ENCODE measurements at regions not wholly inside any gene's neighbourhood (a gene's known extent, or its start where the extent isn't known, plus 50 kb on each side); places are given as distances from the start of the nearest gene placed in this dataset.

- Histone ChIP-seq H3K27me3 (ENCODE audit: control insufficient read depth, insufficient read depth, low read length) (no peaks in the 10 kb centered on the region), H3K4me1 (ENCODE audit: control insufficient read depth, insufficient read depth, low read length) (no peaks in the 10 kb centered on the region), H3K36me3 (ENCODE audit: control insufficient read depth, insufficient read depth, low read length) (no peaks in the 10 kb centered on the region), H3K9ac (ENCODE audit: low read depth, low read length) (no peak overlapping the region), H3K9me3 (ENCODE audit: control insufficient read depth, insufficient read depth, low read length) (no peaks in the 10 kb centered on the region), H3K4me3 (ENCODE audit: low read depth, low read length) (no peak overlapping the region)
Observed at GRCh38 chrX:94041881-94042280, 367.9 kb downstream of the FAM133A start.

- no peaks in the 10 kb centered on the region for H3K9me3 ChIP-seq (ENCODE audit: control insufficient read depth, insufficient read depth, low read length)
- no peaks in the 10 kb centered on the region for H3K27me3 ChIP-seq (ENCODE audit: control insufficient read depth, insufficient read depth, low read length)
- no peaks in the 10 kb centered on the region for H3K36me3 ChIP-seq (ENCODE audit: control insufficient read depth, insufficient read depth, low read length)
- H3K4me1 ChIP-seq (ENCODE audit: control insufficient read depth, insufficient read depth, low read length) = peaks cover 16% of the 10 kb centered on the region
- H3K4me3 ChIP-seq (ENCODE audit: low read depth, low read length) = no peak overlapping the region
- H3K9ac ChIP-seq (ENCODE audit: low read depth, low read length) = no peak overlapping the region
Observed at GRCh38 chrX:94045724-94046123, 371.7 kb downstream of the FAM133A start.

GRCh38 chrX:94051926-94052325 is 377.9 kb downstream of the FAM133A start:
- Histone ChIP-seq H3K36me3 (ENCODE audit: control insufficient read depth, insufficient read depth, low read length) (no peaks in the 10 kb centered on the region), H3K9ac (ENCODE audit: low read depth, low read length) (no peak overlapping the region), H3K27me3 (ENCODE audit: control insufficient read depth, insufficient read depth, low read length) (no peaks in the 10 kb centered on the region), H3K4me3 (ENCODE audit: low read depth, low read length) (no peak overlapping the region), H3K4me1 (ENCODE audit: control insufficient read depth, insufficient read depth, low read length) (peaks cover 30% of the 10 kb centered on the region), H3K9me3 (ENCODE audit: control insufficient read depth, insufficient read depth, low read length) (no peaks in the 10 kb centered on the region)

- H3K9me3 ChIP-seq (ENCODE audit: control insufficient read depth, insufficient read depth, low read length) = no peaks in the 10 kb centered on the region
- H3K9ac ChIP-seq (ENCODE audit: low read depth, low read length) = no peak overlapping the region
- no peaks in the 10 kb centered on the region for H3K27me3 ChIP-seq (ENCODE audit: control insufficient read depth, insufficient read depth, low read length)
- H3K4me3 ChIP-seq (ENCODE audit: low read depth, low read length) = no peak overlapping the region
- H3K36me3 ChIP-seq (ENCODE audit: control insufficient read depth, insufficient read depth, low read length) = no peaks in the 10 kb centered on the region
- peaks cover 40% of the 10 kb centered on the region for H3K4me1 ChIP-seq (ENCODE audit: control insufficient read depth, insufficient read depth, low read length)
Observed at GRCh38 chrX:94053575-94053974, 379.6 kb downstream of the FAM133A start.

- Histone ChIP-seq H3K9me3 (ENCODE audit: control insufficient read depth, insufficient read depth, low read length) (no peaks in the 10 kb centered on the region), H3K27me3 (ENCODE audit: control insufficient read depth, insufficient read depth, low read length) (no peaks in the 10 kb centered on the region), H3K4me1 (ENCODE audit: control insufficient read depth, insufficient read depth, low read length) (peaks cover 16% of the 10 kb centered on the region), H3K9ac (ENCODE audit: low read depth, low read length) (no peak overlapping the region), H3K4me3 (ENCODE audit: low read depth, low read length) (no peak overlapping the region), H3K36me3 (ENCODE audit: control insufficient read depth, insufficient read depth, low read length) (no peaks in the 10 kb centered on the region)
Observed at GRCh38 chrX:94057385-94057784, 383.4 kb downstream of the FAM133A start.

- no peaks in the 10 kb centered on the region for H3K9me3 ChIP-seq (ENCODE audit: control insufficient read depth, insufficient read depth, low read length)
- H3K4me3 ChIP-seq (ENCODE audit: low read depth, low read length) = no peak overlapping the region
- H3K27me3 ChIP-seq (ENCODE audit: control insufficient read depth, insufficient read depth, low read length) = no peaks in the 10 kb centered on the region
- no peaks in the 10 kb centered on the region for H3K36me3 ChIP-seq (ENCODE audit: control insufficient read depth, insufficient read depth, low read length)
- H3K9ac ChIP-seq (ENCODE audit: low read depth, low read length) = no peak overlapping the region
- H3K4me1 ChIP-seq (ENCODE audit: control insufficient read depth, insufficient read depth, low read length) = peaks cover 11% of the 10 kb centered on the region
Observed at GRCh38 chrX:94058728-94059382, 384.8 kb downstream of the FAM133A start.

- H3K4me3 ChIP-seq (ENCODE audit: low read depth, low read length) = no peak overlapping the region
- no peaks in the 10 kb centered on the region for H3K27me3 ChIP-seq (ENCODE audit: control insufficient read depth, insufficient read depth, low read length)
- peaks cover 5% of the 10 kb centered on the region for H3K4me1 ChIP-seq (ENCODE audit: control insufficient read depth, insufficient read depth, low read length)
- no peaks in the 10 kb centered on the region for H3K9me3 ChIP-seq (ENCODE audit: control insufficient read depth, insufficient read depth, low read length)
- H3K36me3 ChIP-seq (ENCODE audit: control insufficient read depth, insufficient read depth, low read length) = no peaks in the 10 kb centered on the region
- H3K9ac ChIP-seq (ENCODE audit: low read depth, low read length) = no peak overlapping the region
Observed at GRCh38 chrX:94065091-94065490, 391.1 kb downstream of the FAM133A start.

GRCh38 chrX:94089149-94089548 is 415.1 kb downstream of the FAM133A start:
- Histone ChIP-seq H3K9me3 (ENCODE audit: control insufficient read depth, insufficient read depth, low read length) (no peaks in the 10 kb centered on the region), H3K27me3 (ENCODE audit: control insufficient read depth, insufficient read depth, low read length) (no peaks in the 10 kb centered on the region), H3K36me3 (ENCODE audit: control insufficient read depth, insufficient read depth, low read length) (no peaks in the 10 kb centered on the region), H3K9ac (ENCODE audit: low read depth, low read length) (no peak overlapping the region), H3K4me3 (ENCODE audit: low read depth, low read length) (no peak overlapping the region), H3K4me1 (ENCODE audit: control insufficient read depth, insufficient read depth, low read length) (no peaks in the 10 kb centered on the region)

- no peaks in the 10 kb centered on the region for H3K9me3 ChIP-seq (ENCODE audit: control insufficient read depth, insufficient read depth, low read length)
- no peaks in the 10 kb centered on the region for H3K4me1 ChIP-seq (ENCODE audit: control insufficient read depth, insufficient read depth, low read length)
- no peaks in the 10 kb centered on the region for H3K27me3 ChIP-seq (ENCODE audit: control insufficient read depth, insufficient read depth, low read length)
- no peaks in the 10 kb centered on the region for H3K36me3 ChIP-seq (ENCODE audit: control insufficient read depth, insufficient read depth, low read length)
- H3K4me3 ChIP-seq (ENCODE audit: low read depth, low read length) = no peak overlapping the region
- H3K9ac ChIP-seq (ENCODE audit: low read depth, low read length) = no peak overlapping the region
Observed at GRCh38 chrX:94097868-94098267, 423.9 kb downstream of the FAM133A start.

GRCh38 chrX:94107981-94108380 is 434.0 kb downstream of the FAM133A start:
- no peak overlapping the region for H3K9ac ChIP-seq (ENCODE audit: low read depth, low read length)

GRCh38 chrX:94114362-94114761 is 440.4 kb downstream of the FAM133A start:
- Histone ChIP-seq H3K4me3 (ENCODE audit: low read depth, low read length) (no peak overlapping the region), H3K4me1 (ENCODE audit: control insufficient read depth, insufficient read depth, low read length) (no peaks in the 10 kb centered on the region), H3K36me3 (ENCODE audit: control insufficient read depth, insufficient read depth, low read length) (no peaks in the 10 kb centered on the region), H3K27me3 (ENCODE audit: control insufficient read depth, insufficient read depth, low read length) (no peaks in the 10 kb centered on the region), H3K9ac (ENCODE audit: low read depth, low read length) (no peak overlapping the region), H3K9me3 (ENCODE audit: control insufficient read depth, insufficient read depth, low read length) (no peaks in the 10 kb centered on the region)

More at GRCh38 chrX:94107981-94108380, 434.0 kb downstream of the FAM133A start:
- H3K27me3 ChIP-seq (ENCODE audit: control insufficient read depth, insufficient read depth, low read length) = no peaks in the 10 kb centered on the region
- H3K9me3 ChIP-seq (ENCODE audit: control insufficient read depth, insufficient read depth, low read length) = no peaks in the 10 kb centered on the region
- H3K36me3 ChIP-seq (ENCODE audit: control insufficient read depth, insufficient read depth, low read length) = no peaks in the 10 kb centered on the region
- no peaks in the 10 kb centered on the region for H3K4me1 ChIP-seq (ENCODE audit: control insufficient read depth, insufficient read depth, low read length)
- no peak overlapping the region for H3K4me3 ChIP-seq (ENCODE audit: low read depth, low read length)

- H3K27me3 ChIP-seq (ENCODE audit: control insufficient read depth, insufficient read depth, low read length) = no peaks in the 10 kb centered on the region
- no peaks in the 10 kb centered on the region for H3K4me1 ChIP-seq (ENCODE audit: control insufficient read depth, insufficient read depth, low read length)
- no peak overlapping the region for H3K4me3 ChIP-seq (ENCODE audit: low read depth, low read length)
- H3K9ac ChIP-seq (ENCODE audit: low read depth, low read length) = no peak overlapping the region
- no peaks in the 10 kb centered on the region for H3K9me3 ChIP-seq (ENCODE audit: control insufficient read depth, insufficient read depth, low read length)
- no peaks in the 10 kb centered on the region for H3K36me3 ChIP-seq (ENCODE audit: control insufficient read depth, insufficient read depth, low read length)
Observed at GRCh38 chrX:94121799-94122198, 447.8 kb downstream of the FAM133A start.
